GM19239 (cell line): ENCODE measurements at regions not wholly inside any gene's neighbourhood (a gene's known extent, or its start where the extent isn't known, plus 50 kb on each side); places are given as distances from the start of the nearest gene placed in this dataset.

Source experiments
- DNase-seq: peaks from one replicate; pipeline ENCODE4 v3.0.0; 2011; ENCODE audit warnings: low spot score; ENCODE audit not compliant: insufficient read length
- FAIRE-seq: peaks from 2 replicates; lab custom pipeline; 2011; peaks lifted over from hg19 to GRCh38; lab: Jason Lieb, UNC

GRCh38 chr4:54937501-54937900 lies 187.9 kb downstream of the KDR start:
- no peak for DNase-seq
- no peak for FAIRE-seq

GRCh38 chr4:54933579-54933978 lies 191.8 kb downstream of the KDR start:
- DNase-seq (no peak), FAIRE-seq (no peak)

- no peak for DNase-seq
- FAIRE-seq: no peak
Observed at GRCh38 chr4:54930226-54930625, 195.2 kb downstream of the KDR start.

DNA sequence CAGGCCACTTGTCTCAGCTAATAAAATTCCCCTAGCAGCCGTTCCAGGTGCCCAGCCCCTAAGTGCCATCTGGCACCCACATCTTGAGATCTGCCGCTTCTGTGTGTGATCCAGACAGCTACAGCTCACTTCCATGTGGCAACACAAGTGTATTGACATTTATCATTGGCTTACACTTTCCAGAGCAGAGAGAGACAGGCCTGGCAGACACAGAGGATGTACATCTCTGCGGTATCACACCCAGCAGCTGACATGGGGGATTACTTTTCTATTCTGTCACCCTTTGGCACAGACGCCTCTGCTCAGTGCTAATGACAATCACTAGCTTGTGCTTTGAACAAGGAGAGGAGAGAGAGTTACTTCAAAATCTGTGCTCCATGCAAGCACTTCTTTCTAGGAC lies 195.9 kb downstream of the KDR start:
- DNase-seq: no peak

GRCh38 chr4:54924891-54925290 lies 200.5 kb downstream of the KDR start:
- FAIRE-seq: no peak

More for the DNA sequence above, 195.9 kb downstream of the KDR start:
- FAIRE-seq: no peak

DNA sequence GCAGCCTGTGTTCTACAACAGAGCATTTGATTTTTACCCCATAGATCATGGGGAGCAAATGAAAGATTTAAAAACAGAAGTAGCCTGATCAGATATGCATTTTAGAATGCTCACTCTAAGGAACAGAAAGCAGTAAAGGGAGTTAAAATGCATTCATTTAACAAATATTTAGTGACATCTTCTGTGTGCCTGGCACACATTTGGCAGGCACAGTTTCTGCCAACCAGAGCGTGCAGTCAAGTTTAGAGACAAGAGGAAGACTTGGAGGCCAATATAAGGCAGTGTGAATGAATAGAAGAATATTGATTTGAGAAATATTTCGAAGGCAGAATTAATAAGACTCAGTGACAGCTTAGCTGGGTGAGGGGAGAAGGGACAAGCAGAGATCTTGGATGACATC lies 210.1 kb downstream of the KDR start:
- no peak for FAIRE-seq
- no peak for DNase-seq

More at GRCh38 chr4:54924891-54925290, 200.5 kb downstream of the KDR start:
- no peak for DNase-seq

- FAIRE-seq (no peak), DNase-seq (no peak)
Observed at GRCh38 chr4:54914781-54915180, 210.6 kb downstream of the KDR start.

DNA sequence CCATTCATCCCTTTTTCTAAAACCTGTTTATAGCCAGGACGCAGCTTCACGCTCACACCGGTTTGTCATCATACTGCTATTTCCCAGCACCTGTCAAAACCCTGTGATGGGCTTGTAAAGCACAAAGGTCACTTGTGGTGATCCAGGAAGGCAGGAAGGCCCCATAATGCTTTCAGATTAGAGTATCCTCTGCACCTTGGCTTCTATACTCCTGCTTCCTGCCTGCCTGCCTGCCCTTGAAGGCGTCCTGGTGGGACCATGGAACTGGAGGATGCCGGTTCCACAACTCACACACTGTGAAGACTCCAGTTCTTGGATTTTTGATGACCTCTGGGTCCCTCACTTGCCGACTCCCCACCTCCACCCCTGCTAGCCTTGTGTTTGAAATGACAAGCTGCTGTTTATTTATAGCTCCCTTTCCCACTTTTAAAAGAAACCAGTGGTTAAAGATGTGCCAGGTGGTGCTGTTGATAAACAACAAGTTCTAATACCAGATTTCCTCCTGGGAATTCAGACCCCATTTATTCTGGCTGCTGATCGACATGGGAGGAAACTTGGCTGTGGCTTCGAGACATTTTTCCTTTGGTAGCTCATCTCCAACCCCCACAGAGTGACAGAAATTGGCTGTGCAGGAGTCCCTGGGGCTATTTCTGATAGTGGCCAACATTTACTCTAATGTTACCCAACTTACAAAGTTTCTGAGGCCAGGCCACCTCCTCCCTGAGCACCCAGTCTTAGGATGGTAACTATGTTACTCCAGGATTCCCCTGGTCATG lies 211.5 kb downstream of the KDR start:
- DNase-seq: no peak
- FAIRE-seq: no peak

- FAIRE-seq (no peak), DNase-seq (no peak)
Observed at GRCh38 chr4:54912155-54912554, 213.2 kb downstream of the KDR start.

DNA sequence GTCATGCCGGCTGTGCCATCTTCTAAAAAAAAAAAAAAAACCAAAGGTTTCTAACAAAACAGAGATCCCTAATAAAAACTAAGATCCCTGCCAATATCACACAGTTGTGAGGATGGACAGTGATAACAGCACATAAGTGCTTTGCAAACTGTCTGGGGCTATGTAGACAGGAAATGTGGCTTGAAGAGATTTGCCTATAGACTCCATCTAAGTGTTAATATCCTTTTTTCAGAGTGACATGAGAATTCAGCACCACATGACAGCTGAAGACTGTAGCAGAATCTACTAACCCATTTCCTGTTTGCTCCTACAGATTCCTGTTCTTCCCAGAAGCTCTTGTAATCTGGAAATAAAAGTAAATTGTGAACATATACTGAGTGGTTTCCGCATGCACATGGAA lies 215.4 kb downstream of the KDR start:
- FAIRE-seq (no peak), DNase-seq (no peak)

- FAIRE-seq: no peak
- no peak for DNase-seq
Observed at GRCh38 chr4:54908763-54909162, 216.6 kb downstream of the KDR start.

DNA sequence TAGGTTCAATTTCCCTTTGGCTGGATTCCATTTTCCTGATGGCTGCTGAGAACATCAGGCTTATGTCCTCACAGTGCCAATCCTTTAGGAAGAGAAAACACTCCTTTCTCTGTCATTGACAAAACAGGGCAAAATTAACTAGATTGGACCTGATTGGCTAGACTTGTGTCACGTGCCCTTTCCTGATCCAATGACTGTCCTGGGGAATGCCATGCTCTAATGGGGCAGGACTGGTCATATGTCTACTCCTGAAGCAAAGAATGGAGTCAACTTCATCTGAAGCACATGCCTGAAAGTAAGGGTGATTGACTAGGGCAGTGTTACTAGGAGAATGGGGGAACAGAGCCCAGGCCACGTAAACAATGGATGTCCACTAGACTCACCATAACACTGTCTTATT lies 220.4 kb downstream of the KDR start:
- DNase-seq: no peak
- no peak for FAIRE-seq

GRCh38 chr4:54902976-54903375 lies 222.4 kb downstream of the KDR start:
- no peak for FAIRE-seq
- DNase-seq: no peak

GRCh38 chr4:54902271-54902670 lies 223.1 kb downstream of the KDR start:
- FAIRE-seq: no peak
- no peak for DNase-seq

GRCh38 chr4:54901202-54901601 lies 224.2 kb downstream of the KDR start:
- no peak for FAIRE-seq
- DNase-seq: no peak

GRCh38 chr4:54898656-54899340 lies 226.6 kb downstream of the KDR start:
- no peak for DNase-seq
- no peak for FAIRE-seq

DNA sequence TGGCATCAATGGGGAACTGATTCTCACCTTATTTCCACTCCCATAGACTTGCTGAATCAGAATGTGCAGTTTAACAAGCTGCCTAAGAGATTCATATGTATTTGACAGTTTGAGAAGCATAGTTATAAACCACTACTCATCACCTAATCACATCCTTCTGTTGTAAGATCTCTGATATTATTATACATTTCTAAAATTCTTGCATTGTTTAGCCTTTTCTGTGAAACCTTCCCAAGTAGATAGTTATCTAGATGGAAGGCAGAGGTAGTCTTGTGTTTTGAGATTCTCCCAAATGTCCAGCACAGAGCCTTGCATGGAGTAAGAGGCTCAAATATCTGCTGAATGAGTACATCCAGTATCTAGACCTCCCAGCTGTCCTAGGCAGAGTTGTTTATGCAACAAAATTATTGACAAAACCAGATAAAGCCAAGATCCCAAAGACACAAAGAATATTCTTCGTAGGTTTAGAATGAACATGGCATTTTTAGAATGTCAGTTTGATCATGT lies 227.3 kb downstream of the KDR start:
- DNase-seq (no peak), FAIRE-seq (no peak)

GRCh38 chr4:54897590-54897989 lies 227.8 kb downstream of the KDR start:
- DNase-seq (no peak), FAIRE-seq (no peak)

DNA sequence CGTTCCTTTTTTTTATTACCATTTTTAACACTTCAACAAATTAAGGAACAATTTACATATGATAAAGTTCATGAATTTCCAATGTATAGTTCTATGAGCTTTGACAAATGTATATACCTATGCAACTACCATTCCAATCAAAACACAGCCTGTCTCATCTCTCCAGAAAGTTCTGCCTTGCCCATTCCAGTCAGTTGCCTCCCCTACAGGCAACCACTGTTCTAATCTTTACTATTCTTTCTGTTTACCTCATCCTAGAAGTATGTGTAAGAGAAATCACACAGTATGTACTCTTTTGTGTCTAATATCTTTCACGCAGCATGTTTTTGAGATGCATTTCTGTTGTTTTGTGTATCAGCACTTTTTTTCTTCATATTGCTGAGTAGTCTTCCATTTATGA lies 224.9 kb downstream of the KIT start:
- no peak for FAIRE-seq
- no peak for DNase-seq

DNA sequence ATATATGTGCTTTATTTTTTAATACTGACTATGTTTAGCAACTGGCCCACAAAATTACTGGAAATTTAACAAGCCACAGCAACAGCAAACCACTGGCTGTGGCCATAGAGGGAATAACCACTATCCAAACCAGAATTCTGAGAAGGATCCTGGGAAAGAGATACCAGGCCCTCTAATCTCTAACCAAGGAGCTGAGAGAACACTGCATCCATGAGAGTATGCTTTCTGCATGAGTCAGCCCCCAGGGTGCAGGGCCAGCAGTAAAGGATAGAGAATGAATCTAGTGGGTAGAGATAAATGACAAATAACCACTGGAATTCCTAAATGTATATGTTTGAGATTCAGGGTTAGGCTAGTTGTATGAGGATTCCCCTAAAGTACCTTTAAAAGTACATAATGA lies 221.8 kb downstream of the KIT start:
- DNase-seq: no peak

GRCh38 chr4:54877006-54877405 lies 219.2 kb downstream of the KIT start:
- FAIRE-seq: no peak
- DNase-seq: no peak

More for the DNA sequence above, 221.8 kb downstream of the KIT start:
- no peak for FAIRE-seq

GRCh38 chr4:54872261-54872660 lies 214.5 kb downstream of the KIT start:
- FAIRE-seq (no peak), DNase-seq (no peak)
